ENCODE measurements at regions not wholly inside any gene's neighbourhood (a gene's known extent, or its start where the extent isn't known, plus 50 kb on each side); places are given as distances from the start of the nearest gene placed in this dataset.

DNA sequence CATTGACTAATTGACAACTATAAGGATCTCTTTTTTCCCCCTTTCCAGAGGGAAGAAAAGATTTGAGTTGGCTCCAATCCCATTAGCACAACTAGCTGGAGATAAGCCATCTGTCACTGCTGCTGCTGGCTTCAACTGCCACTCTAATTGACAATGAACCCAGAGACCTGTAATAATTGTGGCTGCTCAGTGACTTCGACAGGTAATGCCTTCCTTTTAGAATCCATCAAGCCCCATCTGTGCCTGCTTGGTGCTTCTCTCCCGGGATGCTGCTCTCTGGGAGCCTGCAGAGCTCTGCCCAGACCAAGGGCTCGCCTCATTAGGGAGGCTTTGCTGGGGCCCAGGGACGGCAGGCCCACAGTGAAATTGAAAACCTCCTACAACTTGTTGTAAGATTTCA is 376.7 kb upstream of the SOX11 start:
- TF ChIP-seq, protein P1, sequence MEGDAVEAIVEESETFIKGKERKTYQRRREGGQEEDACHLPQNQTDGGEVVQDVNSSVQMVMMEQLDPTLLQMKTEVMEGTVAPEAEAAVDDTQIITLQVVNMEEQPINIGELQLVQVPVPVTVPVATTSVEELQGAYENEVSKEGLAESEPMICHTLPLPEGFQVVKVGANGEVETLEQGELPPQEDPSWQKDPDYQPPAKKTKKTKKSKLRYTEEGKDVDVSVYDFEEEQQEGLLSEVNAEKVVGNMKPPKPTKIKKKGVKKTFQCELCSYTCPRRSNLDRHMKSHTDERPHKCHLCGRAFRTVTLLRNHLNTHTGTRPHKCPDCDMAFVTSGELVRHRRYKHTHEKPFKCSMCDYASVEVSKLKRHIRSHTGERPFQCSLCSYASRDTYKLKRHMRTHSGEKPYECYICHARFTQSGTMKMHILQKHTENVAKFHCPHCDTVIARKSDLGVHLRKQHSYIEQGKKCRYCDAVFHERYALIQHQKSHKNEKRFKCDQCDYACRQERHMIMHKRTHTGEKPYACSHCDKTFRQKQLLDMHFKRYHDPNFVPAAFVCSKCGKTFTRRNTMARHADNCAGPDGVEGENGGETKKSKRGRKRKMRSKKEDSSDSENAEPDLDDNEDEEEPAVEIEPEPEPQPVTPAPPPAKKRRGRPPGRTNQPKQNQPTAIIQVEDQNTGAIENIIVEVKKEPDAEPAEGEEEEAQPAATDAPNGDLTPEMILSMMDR (IDR thresholded peaks at IDR 0.05) = no peak
- TF ChIP-seq POLR2A (IDR thresholded peaks at IDR 0.05) = no peak

Data from lower leg skin (tissue), 3 donors.